ENCODE measurements at regions not wholly inside any gene's neighbourhood (a gene's known extent, or its start where the extent isn't known, plus 50 kb on each side); places are given as distances from the start of the nearest gene placed in this dataset.

- no peak for DNase-seq (ENCODE audit: low read depth)
These were observed 72.3 kb upstream of the BTN3A2 start for GRCh38 chr6:26292709-26293108.

GRCh38 chr6:26294302-26294701, 70.7 kb upstream of the BTN3A2 start:
- DNase-seq (ENCODE audit: low read depth) = no peak

GRCh38 chr6:26295691-26296555, 69.1 kb upstream of the BTN3A2 start:
- no peak for DNase-seq (ENCODE audit: low read depth)

- no peak for DNase-seq (ENCODE audit: low read depth)
These were observed 68.5 kb upstream of the BTN3A2 start for GRCh38 chr6:26296556-26296856.

- no peak for DNase-seq (ENCODE audit: low read depth)
These were observed 67.9 kb upstream of the BTN3A2 start for GRCh38 chr6:26296857-26297648.

GRCh38 chr6:26299286-26300042, 65.5 kb upstream of the BTN3A2 start:
- DNase-seq (ENCODE audit: low read depth) = no peak

GRCh38 chr6:26300043-26300331, 65.0 kb upstream of the BTN3A2 start:
- no peak for DNase-seq (ENCODE audit: low read depth)

GRCh38 chr6:26300359-26300758, 64.6 kb upstream of the BTN3A2 start:
- no peak for DNase-seq (ENCODE audit: low read depth)

- no peak for DNase-seq (ENCODE audit: low read depth)
These were observed 64.2 kb upstream of the BTN3A2 start for GRCh38 chr6:26300828-26301227.

GRCh38 chr6:26301638-26302037, 63.4 kb upstream of the BTN3A2 start:
- DNase-seq (ENCODE audit: low read depth) = no peak

- no peak for DNase-seq (ENCODE audit: low read depth)
These were observed 61.9 kb upstream of the BTN3A2 start for GRCh38 chr6:26302941-26303559.

- DNase-seq (ENCODE audit: low read depth) = no peak
These were observed 60.7 kb upstream of the BTN3A2 start for GRCh38 chr6:26304213-26304796.

- DNase-seq (ENCODE audit: low read depth) = peak; percentile 48
These were observed 60.0 kb upstream of the BTN3A2 start for GRCh38 chr6:26304797-26305640.

GRCh38 chr6:26305641-26305969, 59.4 kb upstream of the BTN3A2 start:
- DNase-seq (ENCODE audit: low read depth) = no peak

- no peak for DNase-seq (ENCODE audit: low read depth)
These were observed 58.8 kb upstream of the BTN3A2 start for GRCh38 chr6:26306232-26306631.

- no peak for DNase-seq (ENCODE audit: low read depth)
These were observed 57.1 kb upstream of the BTN3A2 start for GRCh38 chr6:26307850-26308249.

GRCh38 chr6:26309731-26310142, 55.3 kb upstream of the BTN3A2 start:
- DNase-seq (ENCODE audit: low read depth) = no peak

- DNase-seq (ENCODE audit: low read depth) = no peak
These were observed 54.0 kb upstream of the BTN3A2 start for GRCh38 chr6:26311012-26311384.

- DNase-seq (ENCODE audit: low read depth) = no peak
These were observed 53.5 kb upstream of the BTN3A2 start for GRCh38 chr6:26311385-26312095.

GRCh38 chr6:26312096-26312463, 52.9 kb upstream of the BTN3A2 start:
- DNase-seq (ENCODE audit: low read depth) = no peak

Measured in stimulated activated CD8-positive, alpha-beta memory T cell treated with anti-CD3 and anti-CD28 coated beads, Interleukin-7, amount 100 ng/mL, for 24 hours (primary cell).